Transverse colon (tissue), 4 donors: ENCODE measurements at regions not wholly inside any gene's neighbourhood (a gene's known extent, or its start where the extent isn't known, plus 50 kb on each side); places are given as distances from the start of the nearest gene placed in this dataset.

Experiments used
- DNase-seq: peaks from one replicate; pipeline ENCODE4 v3.0.0-alpha.2; 2019
- H3K27ac ChIP-seq, 4 donors: fragments of 200-600 bp; sonication (generic); 2 replicates each; pipeline ENCODE4 v1.5.1; 2016 to 2018; ENCODE audit warnings: inconsistent platforms in 4 of 4
- H3K27me3 ChIP-seq: fragments of 200-600 bp; sonication (generic); 2 replicates; pipeline ENCODE4 v1.5.1; 2017; ENCODE audit warnings: inconsistent platforms
- H3K36me3 ChIP-seq, 4 donors: fragments of 200-600 bp; sonication (generic); 2 replicates each; pipeline ENCODE4 v1.5.1; 2017 to 2019; ENCODE audit warnings: inconsistent platforms in 4 of 4
- H3K4me1 ChIP-seq, 4 donors: fragments of 200-600 bp; sonication (generic); 2 replicates each; pipeline ENCODE4 v1.5.1; 2017 to 2020; ENCODE audit warnings: inconsistent platforms in 4 of 4
- H3K4me3 ChIP-seq, 4 donors: fragments of 200-600 bp; sonication (generic); 1 replicate in 1 of 4; 2 replicates in 3 of 4; pipeline versions ENCODE4 v1.5.1 to v1.6.1; 2017 to 2019; ENCODE audit warnings: inconsistent platforms in 4 of 4
- H3K9me3 ChIP-seq, 2 donors: fragments of 200-600 bp; sonication (generic); 2 replicates each; pipeline ENCODE4 v1.5.1; 2017 to 2019; ENCODE audit warnings: inconsistent platforms in 2 of 2
- CTCF ChIP-seq, 5 experiments: fragments of 200-600 bp in 3 of 5; fragments of 450-650 bp in 2 of 5; sonication (generic) in 3 of 5; IDR thresholded peaks; 1 replicate in 2 of 5; 2 replicates in 3 of 5; pipeline ENCODE4 v1.5.1; 2016 to 2017; ENCODE audit warnings: antibody characterized with exemption in 5 of 5, inconsistent platforms in 3 of 5, mild to moderate bottlenecking in 2 of 5, moderate library complexity in 1 of 5
- EP300 ChIP-seq: sonication (generic); formaldehyde crosslinking; IDR thresholded peaks from one replicate; pipeline ENCODE4 v1.6.1; 2017; ENCODE audit warnings: antibody characterized with exemption, low read depth
- POLR2A ChIP-seq: fragments of 450-650 bp; IDR thresholded peaks from one replicate; pipeline ENCODE4 v1.6.1; 2016; ENCODE audit warnings: antibody characterized with exemption, mild to moderate bottlenecking, moderate library complexity
- POLR2AphosphoS5 ChIP-seq, 3 donors: sonication (generic); formaldehyde crosslinking; IDR thresholded peaks; one replicate each; pipeline ENCODE4 v1.6.1; 2016; ENCODE audit warnings: antibody characterized with exemption in 3 of 3
- WGBS, 2 donors: methylation state at CpG; one replicate each; pipeline ENCODE4 v1.1.5; 2018; ENCODE audit warnings: low coverage in 1 of 2; 5-methylcytosine and 5-hydroxymethylcytosine counted together
- in situ Hi-C, 4 donors: fragments of 200-750 bp; cut with MboI; loops; one replicate each; pipeline versions ENCODE4 v1.15.0 to v1.15.1; 2017; ENCODE audit warnings: low sequenced_read_pairs in 3 of 4, low pct_ligation_motif_present in 1 of 4, low pct_unique_long_range_greater_than_20kb in 1 of 4
- intact Hi-C: fragments of 100-400 bp; cut with DNase I; formaldehyde crosslinking; loops from one replicate; pipeline ENCODE4 v1.15.1; 2023; ENCODE audit warnings: low total_unique reads

- no peaks in the 10 kb centered on the region for H3K27me3 ChIP-seq
- TF ChIP-seq EP300 (no peak), POLR2AphosphoS5 (IDR thresholded peaks at IDR 0.05) (no peak), POLR2A (no peak), CTCF (IDR thresholded peaks at IDR 0.05) (no peak)
- intact Hi-C loops (loop anchor here (5.0 kb wide), 1 partner anchor 301 kb away; no protein-coding TSS in a partner anchor), in situ Hi-C loops (loop anchor here in 1 of 4 donors (10.0 kb wide), 1 partner anchor 163 kb away; no protein-coding TSS in a partner anchor)
- DNase-seq: no peak
- WGBS, 2 donors: 37 to 54% methylated on average over 4 of the region's 4 CpGs
- no peak overlapping the region for H3K27ac ChIP-seq
- H3K4me1 ChIP-seq: peaks cover 0 to 2% (median 0%) of the 10 kb centered on the region in 4 donors
- H3K9me3 ChIP-seq: no peaks in the 10 kb centered on the region
- no peaks in the 10 kb centered on the region for H3K36me3 ChIP-seq
- no peak overlapping the region for H3K4me3 ChIP-seq
Observed at GRCh38 chr7:25557930-25558329, 329.6 kb upstream of the NPVF start.

- Histone ChIP-seq H3K36me3 (no peaks in the 10 kb centered on the region), H3K4me1 (peaks cover 0 to 2% (median 0%) of the 10 kb centered on the region in 4 donors), H3K9me3 (no peaks in the 10 kb centered on the region), H3K27me3 (no peaks in the 10 kb centered on the region), H3K4me3 (no peak overlapping the region), H3K27ac (no peak overlapping the region)
- 87 to 100% methylated on average over 2 to 3 of the region's 3 CpGs for WGBS, 2 donors
- intact Hi-C loops: loop anchor here (5.0 kb wide), 1 partner anchor 301 kb away; no protein-coding TSS in a partner anchor
- TF ChIP-seq POLR2AphosphoS5 (IDR thresholded peaks at IDR 0.05) (no peak), CTCF (IDR thresholded peaks at IDR 0.05) (no peak), EP300 (no peak), POLR2A (no peak)
- no peak for DNase-seq
- in situ Hi-C loops: loop anchor here in 1 of 4 donors (10.0 kb wide), 1 partner anchor 164 kb away; no protein-coding TSS in a partner anchor
Observed at GRCh38 chr7:25558605-25559004, 330.3 kb upstream of the NPVF start.

DNA sequence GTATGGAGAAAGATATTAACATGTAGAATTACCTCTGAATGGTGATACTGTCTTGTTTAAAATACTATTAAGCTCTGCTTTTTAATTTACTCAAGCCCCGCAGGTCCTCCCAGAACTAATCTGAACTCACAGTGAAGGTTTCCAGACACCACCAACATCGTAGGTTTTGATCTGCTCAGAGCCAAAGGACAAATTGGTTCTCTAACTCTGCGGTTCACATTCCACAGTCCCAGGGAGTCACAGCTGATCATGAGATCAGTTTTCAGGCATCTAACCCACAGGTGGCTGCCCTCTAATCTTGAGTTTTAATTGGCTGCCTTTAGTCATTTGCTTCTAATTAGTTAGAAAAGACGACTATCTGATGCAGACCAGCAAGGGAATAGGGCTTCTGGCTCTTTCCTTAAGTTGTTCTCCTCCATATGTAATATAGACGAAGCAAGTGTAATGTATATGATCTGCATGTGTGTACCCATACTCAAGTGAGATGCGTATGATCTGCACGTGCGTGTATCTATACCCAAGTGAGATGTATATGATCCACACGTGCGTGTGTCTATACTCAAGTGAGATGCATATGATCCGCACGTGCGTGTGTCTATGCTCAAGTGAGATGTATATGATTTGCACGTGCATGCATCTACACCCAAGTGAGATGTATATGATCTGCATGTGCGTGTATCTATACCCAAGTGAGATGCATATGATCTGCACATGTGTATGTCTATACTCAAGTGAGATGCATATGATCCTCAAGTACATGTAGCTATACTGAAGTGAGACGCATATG lies 331.5 kb upstream of the NPVF start:
- H3K27ac ChIP-seq: no peak overlapping the region
- TF ChIP-seq EP300 (no peak), POLR2AphosphoS5 (IDR thresholded peaks at IDR 0.05) (no peak), CTCF (IDR thresholded peaks at IDR 0.05) (no peak), POLR2A (no peak)
- H3K4me3 ChIP-seq: no peak overlapping the region
- DNase-seq: no peak
- 88 to 90% methylated on average over 15 to 16 of the region's 16 CpGs for WGBS, 2 donors
- H3K27me3 ChIP-seq: no peaks in the 10 kb centered on the region
- intact Hi-C loops: loop anchor here (5.0 kb wide), 2 partner anchors 167 to 302 kb away; no protein-coding TSS in a partner anchor
- in situ Hi-C loops: loop anchor here (5.0 to 10.0 kb wide), 8 partner anchors 162 to 305 kb away; no protein-coding TSS in a partner anchor
- peaks cover 0 to 2% (median 0%) of the 10 kb centered on the region in 4 donors for H3K4me1 ChIP-seq
- no peaks in the 10 kb centered on the region for H3K9me3 ChIP-seq
- no peaks in the 10 kb centered on the region for H3K36me3 ChIP-seq

GRCh38 chr7:25562673-25563182 lies 334.4 kb upstream of the NPVF start:
- Histone ChIP-seq H3K27me3 (no peaks in the 10 kb centered on the region), H3K36me3 (no peaks in the 10 kb centered on the region), H3K27ac (peak overlapping the region in 1 of 4 donors; percentile 41), H3K9me3 (no peaks in the 10 kb centered on the region), H3K4me3 (no peak overlapping the region), H3K4me1 (peaks cover 0 to 9% (median 4%) of the 10 kb centered on the region in 4 donors)
- WGBS, 2 donors: 67 to 68% methylated on average over 2 to 6 of the region's 6 CpGs
- DNase-seq: no peak
- intact Hi-C loops: loop anchor here (1.0 to 5.0 kb wide), 2 partner anchors 42 to 170 kb away; no protein-coding TSS in a partner anchor
- in situ Hi-C loops: loop anchor here (5.0 to 10.0 kb wide), 7 partner anchors 165 to 308 kb away; no protein-coding TSS in a partner anchor
- no peak for TF ChIP-seq EP300
- TF ChIP-seq CTCF (IDR thresholded peaks at IDR 0.05): no peak
- TF ChIP-seq POLR2AphosphoS5 (IDR thresholded peaks at IDR 0.05): no peak
- no peak for TF ChIP-seq POLR2A
